ENCODE measurements at regions not wholly inside any gene's neighbourhood (a gene's known extent, or its start where the extent isn't known, plus 50 kb on each side); places are given as distances from the start of the nearest gene placed in this dataset.

- DNase-seq (ENCODE audit: extremely low read depth, low read depth) = no peak
These were observed 131.8 kb upstream of the HNRNPA3 start for GRCh38 chr2:177080746-177081284.

GRCh38 chr2:177084607-177085006, 128.0 kb upstream of the HNRNPA3 start:
- no peak for DNase-seq (ENCODE audit: extremely low read depth, low read depth)
- TF ChIP-seq CTCF (IDR thresholded peaks at IDR 0.05; ENCODE audit: low read depth, low read length) = no peak

More at GRCh38 chr2:177080746-177081284, 131.8 kb upstream of the HNRNPA3 start:
- TF ChIP-seq CTCF (IDR thresholded peaks at IDR 0.05; ENCODE audit: low read depth, low read length) = no peak

DNA sequence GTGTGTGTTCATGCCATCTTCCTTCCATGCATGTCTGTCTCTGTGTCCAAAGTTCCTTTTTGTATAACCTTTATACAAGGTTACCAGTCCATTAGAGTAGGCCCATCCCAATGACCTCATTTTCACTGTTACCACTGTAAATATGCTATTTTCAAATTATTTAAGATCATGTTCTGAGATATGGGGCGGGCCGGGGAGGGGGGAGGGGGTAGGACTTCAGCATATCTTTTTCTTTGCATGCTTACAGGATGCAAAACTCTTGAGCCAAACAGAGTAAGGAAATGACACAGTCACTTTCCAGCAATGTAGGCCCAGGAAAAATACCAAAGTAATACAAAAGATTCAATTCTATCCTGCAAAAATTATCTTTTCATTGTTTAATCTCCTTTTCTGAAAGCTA, 124.1 kb upstream of the HNRNPA3 start:
- TF ChIP-seq CTCF (IDR thresholded peaks at IDR 0.05; ENCODE audit: low read depth, low read length) = no peak
- DNase-seq (ENCODE audit: extremely low read depth, low read depth) = no peak

DNA sequence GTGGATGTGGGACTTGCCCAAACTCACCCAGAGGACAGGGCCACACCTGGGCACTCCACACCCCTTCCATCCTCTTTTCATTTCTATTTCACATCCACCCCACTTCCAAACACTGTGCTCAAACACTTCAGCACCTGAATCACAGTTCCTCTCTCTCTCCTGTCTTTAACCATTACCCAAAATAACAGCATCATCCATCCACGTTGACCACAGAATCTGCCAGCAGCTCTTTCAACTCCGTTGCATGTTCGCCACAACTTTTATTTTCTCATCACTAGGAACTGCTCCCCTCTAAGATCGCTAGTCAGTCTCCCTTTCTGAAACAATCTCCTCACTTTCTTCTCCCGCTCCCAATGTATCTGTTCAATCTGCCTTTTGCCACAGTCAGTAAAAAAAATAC, 121.6 kb upstream of the HNRNPA3 start:
- no peak for TF ChIP-seq CTCF (IDR thresholded peaks at IDR 0.05; ENCODE audit: low read depth, low read length)
- DNase-seq (ENCODE audit: extremely low read depth, low read depth) = no peak

- DNase-seq (ENCODE audit: extremely low read depth, low read depth) = no peak
- TF ChIP-seq CTCF (IDR thresholded peaks at IDR 0.05; ENCODE audit: low read depth, low read length) = no peak
These were observed 119.2 kb upstream of the HNRNPA3 start for GRCh38 chr2:177093371-177093770.

GRCh38 chr2:177098001-177098613, 114.5 kb upstream of the HNRNPA3 start:
- DNase-seq (ENCODE audit: extremely low read depth, low read depth) = no peak
- TF ChIP-seq CTCF (IDR thresholded peaks at IDR 0.05; ENCODE audit: low read depth, low read length) = no peak

GRCh38 chr2:177101930-177102329, 110.7 kb upstream of the HNRNPA3 start:
- no peak for TF ChIP-seq CTCF (IDR thresholded peaks at IDR 0.05; ENCODE audit: low read depth, low read length)
- DNase-seq (ENCODE audit: extremely low read depth, low read depth) = no peak
